ENCODE measurements at regions not wholly inside any gene's neighbourhood (a gene's known extent, or its start where the extent isn't known, plus 50 kb on each side); places are given as distances from the start of the nearest gene placed in this dataset.

- no peak for DNase-seq
Observed at GRCh38 chr5:87054821-87055220, 212.9 kb upstream of the RASA1 start.

GRCh38 chr5:87061046-87061445, 206.6 kb upstream of the RASA1 start:
- no peak for DNase-seq

GRCh38 chr5:87069311-87069710, 198.4 kb upstream of the RASA1 start:
- DNase-seq, result no peak

DNA sequence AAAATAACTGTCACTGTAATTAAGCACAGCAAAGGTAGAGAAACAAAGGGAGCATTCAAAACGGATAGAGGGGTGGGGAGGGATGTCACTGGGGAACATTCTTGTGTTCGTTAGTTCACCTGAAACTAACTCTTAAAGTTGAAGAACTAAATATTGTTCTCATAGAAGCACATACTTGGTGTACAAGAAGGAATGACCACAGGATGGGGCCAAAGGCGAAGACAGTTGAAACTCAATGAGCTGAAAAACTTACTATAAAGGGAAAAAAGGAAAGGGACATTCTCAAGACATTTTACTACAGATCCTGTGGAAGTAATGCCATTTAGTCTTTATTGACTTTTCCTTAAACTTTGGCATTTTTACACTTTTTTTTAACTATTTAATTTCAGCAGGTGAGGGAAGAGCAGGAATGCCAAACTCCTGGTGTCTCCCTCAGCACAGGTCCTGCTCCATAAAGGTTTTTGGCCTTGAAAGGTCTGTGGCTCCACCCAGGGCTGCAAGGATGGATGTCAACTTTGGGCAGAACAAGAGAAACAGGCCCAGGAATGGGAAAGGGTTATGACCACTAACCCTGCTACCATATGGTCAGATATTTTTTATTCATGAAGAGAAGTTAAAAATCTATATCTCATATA, 197.6 kb upstream of the RASA1 start:
- DNase-seq, result no peak

DNA sequence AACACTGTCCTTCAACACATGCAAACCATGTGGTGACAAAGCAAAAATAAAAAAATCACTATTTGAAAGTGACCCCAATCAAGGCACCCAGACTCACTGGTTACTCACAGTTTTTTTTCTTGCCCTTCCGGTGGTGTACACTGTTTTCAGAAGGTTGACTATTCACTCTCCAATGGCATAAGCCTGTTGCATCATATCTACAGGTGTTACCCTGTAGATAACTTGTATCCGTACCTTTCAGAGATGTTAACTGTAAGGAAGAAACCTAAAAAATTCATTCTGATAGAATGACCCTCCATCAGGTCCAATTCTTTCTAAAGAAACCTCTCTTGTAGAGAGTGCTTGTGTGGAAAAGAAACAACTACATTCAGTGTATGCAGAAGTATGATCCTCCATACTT, 193.6 kb upstream of the RASA1 start:
- DNase-seq, result no peak

- DNase-seq, result no peak
Observed at GRCh38 chr5:87074934-87075541, 192.6 kb upstream of the RASA1 start.

DNA sequence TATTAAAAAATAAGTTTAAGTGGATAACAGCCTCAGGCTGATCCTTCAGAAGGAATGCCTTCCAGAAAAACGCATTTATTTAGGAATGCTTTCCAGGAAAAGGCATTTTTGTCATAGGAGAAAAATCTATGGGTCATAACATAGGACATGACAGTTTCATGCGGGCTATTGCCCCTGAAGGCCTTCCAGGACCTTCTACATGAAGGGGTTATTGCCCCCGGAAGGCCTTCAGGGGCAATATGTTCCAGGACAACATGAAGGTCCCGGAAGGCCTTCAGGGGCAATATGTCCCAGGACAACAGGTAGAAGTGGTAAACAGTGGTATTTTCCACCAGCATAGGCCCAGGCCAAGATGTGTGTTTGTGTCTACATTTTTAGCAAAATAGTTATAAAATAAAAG, 191.3 kb upstream of the RASA1 start:
- DNase-seq, result no peak

- DNase-seq, result no peak
Observed at GRCh38 chr5:87076931-87077330, 190.8 kb upstream of the RASA1 start.

DNA sequence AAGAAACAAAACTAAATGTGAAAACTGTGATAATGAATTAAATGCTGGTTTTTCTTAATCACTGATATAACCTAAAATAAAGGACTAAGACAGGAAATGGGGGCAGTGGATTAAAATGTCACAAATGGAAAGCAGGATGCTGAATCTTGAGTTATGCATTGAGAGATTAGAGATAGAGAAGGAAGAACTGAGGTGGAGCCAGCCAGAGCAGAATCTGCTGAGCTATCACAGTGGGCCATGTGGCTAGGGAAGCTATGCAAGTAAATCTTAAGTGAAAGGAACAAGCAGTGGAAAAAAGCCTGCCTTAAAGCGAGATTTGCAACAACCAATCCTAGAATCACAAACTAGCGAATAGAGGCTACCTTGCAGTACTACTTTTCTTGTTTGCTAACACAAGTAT, 188.5 kb upstream of the RASA1 start:
- no peak for DNase-seq

- DNase-seq, result no peak
Observed at GRCh38 chr5:87081016-87081415, 186.7 kb upstream of the RASA1 start.

DNA sequence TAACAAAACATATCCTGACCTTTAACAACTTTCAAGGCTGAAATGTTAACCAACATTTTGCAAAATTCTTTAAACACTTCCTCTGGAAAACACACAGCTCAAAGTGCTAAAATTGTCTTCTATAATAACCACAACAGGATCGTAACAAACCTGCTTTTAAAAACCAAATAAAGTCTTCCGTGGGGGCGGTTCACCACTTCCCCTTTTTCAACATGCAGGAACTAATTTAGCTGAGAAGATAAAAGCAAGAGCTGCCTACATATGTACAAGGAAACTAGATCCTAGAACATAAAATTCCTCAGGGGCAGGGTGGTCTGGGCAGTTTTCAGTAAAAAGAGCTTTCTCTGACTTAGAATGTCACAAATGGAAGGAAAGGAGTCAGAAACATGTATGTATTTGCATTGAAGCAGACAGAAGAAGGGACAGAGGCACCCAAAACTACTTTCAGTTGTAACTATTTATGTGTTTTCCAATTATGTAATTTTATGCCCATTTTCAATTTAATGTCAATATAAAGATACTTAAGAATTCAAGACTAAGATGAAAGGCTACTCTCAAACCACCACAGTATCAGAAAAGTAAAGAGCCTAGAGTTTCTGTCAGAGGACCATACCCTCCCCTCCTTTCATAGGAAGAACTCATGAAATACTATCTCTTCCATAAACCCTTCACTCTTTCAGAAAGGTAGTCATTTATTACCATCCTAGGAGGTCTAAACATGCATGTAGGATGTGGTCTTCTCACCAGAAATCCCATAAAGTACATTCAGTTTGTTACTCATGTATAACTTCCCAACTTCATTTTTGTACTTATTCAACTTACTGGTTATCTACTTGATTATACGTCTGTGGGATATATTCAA, 185.9 kb upstream of the RASA1 start:
- no peak for DNase-seq

GRCh38 chr5:87094347-87094746, 173.3 kb upstream of the RASA1 start:
- no peak for DNase-seq

DNA sequence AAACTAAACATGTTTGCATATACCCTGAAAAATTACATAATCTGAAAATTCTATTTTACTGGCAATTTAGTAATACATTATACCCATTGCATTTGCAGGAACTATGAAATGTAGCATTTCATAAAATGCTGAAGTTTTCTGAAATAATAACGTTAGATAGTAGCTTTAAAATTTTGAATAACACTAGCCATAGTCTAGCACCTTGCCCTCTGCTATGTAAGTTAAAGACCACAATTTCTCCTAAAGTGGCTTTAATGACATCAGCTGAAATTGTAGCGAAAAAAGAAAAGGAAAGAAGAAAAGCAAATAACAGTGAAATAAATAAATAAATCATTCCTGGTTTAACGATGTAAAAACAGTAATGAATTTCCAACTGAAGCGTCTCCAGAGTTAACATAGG, 172.8 kb upstream of the RASA1 start:
- DNase-seq, result no peak

DNA sequence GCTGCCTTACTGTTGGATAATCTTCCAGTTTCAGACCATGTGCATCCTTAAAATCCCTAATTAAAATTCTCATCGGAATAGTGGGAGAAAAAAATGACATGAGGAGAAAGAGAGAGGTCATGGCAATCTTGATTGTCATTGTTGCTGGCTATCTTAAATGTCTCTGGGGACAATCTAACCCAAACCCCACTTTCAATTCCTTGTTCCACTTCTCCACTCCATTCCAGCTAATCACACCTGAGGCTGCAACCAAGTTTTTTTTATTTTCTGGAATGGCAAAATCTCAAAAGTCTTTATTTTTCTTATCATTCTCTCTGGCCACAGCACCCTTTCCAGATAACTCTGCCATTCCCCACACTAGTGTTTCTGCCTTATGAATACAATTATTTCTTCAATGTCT, 171.9 kb upstream of the RASA1 start:
- DNase-seq, result no peak

DNA sequence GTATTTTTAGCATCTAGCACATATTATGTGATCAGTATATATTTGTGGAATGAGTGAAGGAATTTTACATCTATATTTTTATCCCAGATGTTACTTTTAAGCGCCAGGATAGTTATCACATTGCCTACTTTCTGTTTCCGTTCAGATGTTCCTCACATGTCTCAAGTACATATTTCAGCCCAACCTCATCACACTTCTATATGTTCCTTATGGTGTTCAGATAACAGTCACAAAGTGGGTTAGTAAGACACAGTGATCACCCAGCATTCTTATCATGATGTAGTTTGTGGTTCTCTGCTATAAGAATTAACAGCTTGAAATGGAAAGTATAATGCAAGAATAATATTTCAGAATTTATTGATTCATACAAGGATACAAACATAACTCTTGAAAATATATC, 170.0 kb upstream of the RASA1 start:
- no peak for DNase-seq

GRCh38 chr5:87099291-87099839, 168.3 kb upstream of the RASA1 start:
- DNase-seq, result no peak

DNA sequence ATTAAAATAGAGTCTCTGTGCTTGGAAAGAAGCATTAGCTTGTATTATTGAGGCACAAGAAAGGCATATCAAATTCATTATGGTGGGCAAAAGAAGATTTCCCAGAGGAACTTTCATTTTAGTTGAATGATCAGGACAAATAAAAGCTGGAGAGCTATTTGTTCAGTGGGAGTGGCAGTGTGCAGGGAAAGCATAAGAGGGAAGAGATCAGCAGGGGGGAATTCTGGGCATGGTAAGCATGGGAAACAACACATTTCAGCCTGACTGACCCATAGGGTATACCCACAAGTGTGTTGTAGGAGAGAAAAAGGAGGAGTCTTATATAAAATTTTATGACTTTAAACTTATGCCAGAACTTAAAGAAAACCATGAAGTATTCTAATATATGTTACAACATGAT, 167.7 kb upstream of the RASA1 start:
- DNase-seq, result no peak

DNA sequence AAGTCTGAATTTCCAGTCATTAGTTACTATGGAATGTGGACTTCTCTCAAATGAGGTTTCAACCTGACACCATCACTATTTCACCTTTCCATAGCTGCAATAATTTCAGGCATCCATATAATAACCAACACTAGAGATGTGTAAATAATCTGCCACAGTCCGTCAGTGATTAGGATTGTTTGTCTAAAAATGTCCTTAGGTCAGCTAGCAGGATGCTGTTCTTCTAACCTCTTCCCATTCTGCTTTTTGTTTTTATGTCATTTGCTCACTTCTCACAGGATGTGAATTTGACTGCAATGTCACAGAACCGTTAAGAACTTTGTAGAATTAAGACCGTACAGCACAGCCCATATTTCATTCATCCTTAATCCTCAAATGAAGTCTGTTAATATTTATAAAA, 166.4 kb upstream of the RASA1 start:
- no peak for DNase-seq

DNA sequence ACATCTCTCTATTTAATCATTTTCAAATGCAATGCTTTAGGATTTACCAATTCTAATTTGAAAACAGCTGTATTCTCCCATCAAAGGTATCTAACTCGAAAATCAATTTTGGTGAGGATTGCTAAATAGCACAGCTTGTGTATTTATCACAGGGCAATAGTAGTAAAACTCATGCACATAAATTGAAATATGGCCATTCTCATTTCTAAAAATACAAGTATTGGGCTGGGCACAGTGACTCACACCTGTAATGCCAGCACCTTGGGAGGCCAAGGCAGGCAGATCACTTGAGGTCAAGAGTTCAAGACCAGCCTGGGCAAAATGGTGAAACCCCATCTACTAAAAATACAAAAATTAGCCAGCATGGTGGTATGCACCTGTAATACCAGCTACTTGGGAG, 164.8 kb upstream of the RASA1 start:
- DNase-seq, result no peak

DNA sequence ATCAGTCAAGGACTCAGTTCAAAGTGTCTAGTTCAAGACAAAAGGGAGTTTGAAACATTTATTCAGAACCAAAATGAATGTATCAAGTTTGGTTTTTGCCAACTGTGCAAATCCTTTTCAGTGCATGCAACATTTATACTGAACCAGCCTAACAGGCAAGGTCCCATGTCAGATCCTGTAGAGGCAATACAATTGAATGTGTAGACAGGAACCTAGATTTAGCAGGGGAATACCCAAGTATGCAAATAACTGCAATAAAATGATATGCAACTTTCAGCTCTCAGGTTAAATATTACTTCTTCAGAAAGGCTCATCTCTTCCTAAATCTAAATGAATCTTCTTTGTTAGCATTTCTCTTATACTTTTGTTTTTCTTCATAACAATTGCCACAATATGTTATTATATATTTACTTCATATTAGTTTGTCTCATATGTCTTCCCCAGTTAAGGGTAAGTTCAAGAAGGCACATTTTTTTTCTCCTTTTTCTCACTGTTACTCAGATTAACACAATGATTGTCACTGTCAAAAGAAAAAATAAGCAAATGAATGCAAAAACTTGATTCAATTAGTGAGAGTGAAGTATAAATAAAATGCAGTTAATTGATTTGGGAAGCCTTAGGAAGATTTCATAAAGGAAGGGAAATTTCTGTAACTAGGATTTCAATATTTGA, 163.9 kb upstream of the RASA1 start:
- DNase-seq, result no peak

GRCh38 chr5:87105577-87105976, 162.1 kb upstream of the RASA1 start:
- no peak for DNase-seq

- DNase-seq, result no peak
Observed at GRCh38 chr5:87109746-87110145, 157.9 kb upstream of the RASA1 start.

- DNase-seq, result no peak
Observed at GRCh38 chr5:87110721-87111120, 157.0 kb upstream of the RASA1 start.
